ENCODE measurements at regions not wholly inside any gene's neighbourhood (a gene's known extent, or its start where the extent isn't known, plus 50 kb on each side); places are given as distances from the start of the nearest gene placed in this dataset.

DNA sequence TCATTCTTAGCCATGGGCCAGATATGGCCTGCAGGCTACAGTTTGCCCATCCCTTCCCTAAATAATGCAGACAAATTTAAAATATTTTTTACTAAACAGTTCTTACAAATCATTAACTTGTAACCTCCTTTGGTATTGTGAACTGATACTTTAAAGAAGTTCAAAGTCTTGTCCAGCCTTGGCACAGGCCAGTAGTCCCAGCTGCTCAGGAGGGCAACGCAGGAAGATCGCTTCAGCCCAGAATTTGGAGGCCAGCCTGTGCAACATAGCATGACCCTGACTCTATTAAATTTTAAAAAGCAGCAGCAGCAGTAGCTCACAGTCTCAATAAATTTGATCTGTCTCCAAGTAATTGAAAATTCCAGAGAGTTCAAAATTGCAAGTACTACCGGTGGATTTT is 83.7 kb upstream of the ARHGAP32 start:
- CTCF ChIA-PET = no interaction called here

DNA sequence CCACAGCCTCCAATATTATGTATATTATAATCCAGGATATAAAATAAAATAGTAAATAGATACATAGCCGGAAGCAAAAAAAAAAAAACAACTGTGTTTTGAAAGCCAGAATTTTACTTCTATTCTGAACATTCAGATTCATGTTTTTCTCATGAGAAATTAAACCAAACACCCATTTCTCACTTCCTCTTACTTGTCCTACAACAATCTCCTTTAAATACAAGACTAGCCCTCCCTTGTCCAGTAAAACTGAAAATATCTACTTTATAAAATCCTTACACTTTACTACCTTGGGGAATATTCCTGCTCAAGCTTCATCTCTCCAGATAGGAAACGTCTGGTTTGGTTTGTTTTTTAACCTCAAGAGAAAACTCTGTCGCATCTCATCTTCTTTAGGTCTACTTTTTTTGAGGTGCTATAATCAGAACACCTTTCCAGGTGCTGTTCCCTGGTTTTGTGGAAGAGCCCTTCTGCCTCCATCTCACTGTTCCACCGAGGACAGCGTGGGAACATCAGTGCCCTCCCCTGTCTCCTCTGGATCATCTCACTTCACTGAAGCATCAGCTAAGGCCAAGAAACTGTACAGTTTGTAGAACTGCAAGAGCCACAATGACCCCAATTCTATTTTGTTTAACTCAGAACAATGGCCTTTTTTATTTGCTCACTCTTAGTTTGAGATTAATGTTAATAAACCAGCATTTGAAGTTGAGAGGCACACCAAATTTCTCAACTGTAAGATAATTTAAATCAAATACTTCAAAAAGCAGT is 82.0 kb upstream of the ARHGAP32 start:
- H3K36me3 ChIP-seq (ENCODE audit: insufficient read depth, low read length, poor library complexity, severe bottlenecking) = no peaks in the 10 kb centered on the region
- no TSS peak for BruUV-seq (replicated peaks)
- peaks cover 38% of the 10 kb centered on the region for H3K4me1 ChIP-seq (ENCODE audit: insufficient read depth, low read length, poor library complexity, severe bottlenecking)
- H3K27ac ChIP-seq (ENCODE audit: low read depth, low read length, poor library complexity, severe bottlenecking) = no peak overlapping the region
- no peak overlapping the region for H3K4me3 ChIP-seq (ENCODE audit: low read depth, low read length, poor library complexity, severe bottlenecking)
- DNase-seq (ENCODE audit: low spot score) = no peak
- no peaks in the 10 kb centered on the region for H3K27me3 ChIP-seq (replicated peaks; ENCODE audit: insufficient read depth, low read depth, low read length, poor library complexity)
- ChIA-PET CTCF (no interaction called here), POLR2A (ENCODE audit: low non-redundant PET) (no interaction called here)
- intact Hi-C loops (cut with micrococcal nuclease; ENCODE audit: unreplicated experiment) = no loop called here
- TF ChIP-seq, protein P1, sequence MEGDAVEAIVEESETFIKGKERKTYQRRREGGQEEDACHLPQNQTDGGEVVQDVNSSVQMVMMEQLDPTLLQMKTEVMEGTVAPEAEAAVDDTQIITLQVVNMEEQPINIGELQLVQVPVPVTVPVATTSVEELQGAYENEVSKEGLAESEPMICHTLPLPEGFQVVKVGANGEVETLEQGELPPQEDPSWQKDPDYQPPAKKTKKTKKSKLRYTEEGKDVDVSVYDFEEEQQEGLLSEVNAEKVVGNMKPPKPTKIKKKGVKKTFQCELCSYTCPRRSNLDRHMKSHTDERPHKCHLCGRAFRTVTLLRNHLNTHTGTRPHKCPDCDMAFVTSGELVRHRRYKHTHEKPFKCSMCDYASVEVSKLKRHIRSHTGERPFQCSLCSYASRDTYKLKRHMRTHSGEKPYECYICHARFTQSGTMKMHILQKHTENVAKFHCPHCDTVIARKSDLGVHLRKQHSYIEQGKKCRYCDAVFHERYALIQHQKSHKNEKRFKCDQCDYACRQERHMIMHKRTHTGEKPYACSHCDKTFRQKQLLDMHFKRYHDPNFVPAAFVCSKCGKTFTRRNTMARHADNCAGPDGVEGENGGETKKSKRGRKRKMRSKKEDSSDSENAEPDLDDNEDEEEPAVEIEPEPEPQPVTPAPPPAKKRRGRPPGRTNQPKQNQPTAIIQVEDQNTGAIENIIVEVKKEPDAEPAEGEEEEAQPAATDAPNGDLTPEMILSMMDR (conservative IDR thresholded peaks at IDR 0.05; ENCODE audit: low read depth, low read length) = no peak
- TF ChIP-seq EZH2 (IDR thresholded peaks at IDR 0.05; ENCODE audit: borderline replicate concordance, low read depth, low read length, poor library complexity, severe bottlenecking) = no peak
- no peaks in the 10 kb centered on the region for H3K9me3 ChIP-seq (ENCODE audit: low read depth, low read length, poor library complexity, severe bottlenecking)

More for the DNA sequence above, 83.7 kb upstream of the ARHGAP32 start:
- Histone ChIP-seq H3K36me3 (ENCODE audit: insufficient read depth, low read length, poor library complexity, severe bottlenecking) (no peaks in the 10 kb centered on the region), H3K27ac (ENCODE audit: low read depth, low read length, poor library complexity, severe bottlenecking) (no peak overlapping the region), H3K27me3 (replicated peaks; ENCODE audit: insufficient read depth, low read depth, low read length, poor library complexity) (no peaks in the 10 kb centered on the region), H3K9me3 (ENCODE audit: low read depth, low read length, poor library complexity, severe bottlenecking) (no peaks in the 10 kb centered on the region), H3K4me3 (ENCODE audit: low read depth, low read length, poor library complexity, severe bottlenecking) (no peak overlapping the region), H3K4me1 (ENCODE audit: insufficient read depth, low read length, poor library complexity, severe bottlenecking) (peaks cover 46% of the 10 kb centered on the region)
- BruUV-seq (replicated peaks) = no TSS peak
- intact Hi-C loops (cut with micrococcal nuclease; ENCODE audit: unreplicated experiment) = no loop called here
- TF ChIP-seq EZH2 (IDR thresholded peaks at IDR 0.05; ENCODE audit: borderline replicate concordance, low read depth, low read length, poor library complexity, severe bottlenecking) = no peak
- TF ChIP-seq, protein P1 (conservative IDR thresholded peaks at IDR 0.05; ENCODE audit: low read depth, low read length) = no peak
- POLR2A ChIA-PET (ENCODE audit: low non-redundant PET) = interaction anchor here (0.6 kb wide), 1 partner anchor 26 kb away, joined by 3 read pairs; no protein-coding TSS in a partner anchor
- DNase-seq (ENCODE audit: low spot score) = no peak

DNA sequence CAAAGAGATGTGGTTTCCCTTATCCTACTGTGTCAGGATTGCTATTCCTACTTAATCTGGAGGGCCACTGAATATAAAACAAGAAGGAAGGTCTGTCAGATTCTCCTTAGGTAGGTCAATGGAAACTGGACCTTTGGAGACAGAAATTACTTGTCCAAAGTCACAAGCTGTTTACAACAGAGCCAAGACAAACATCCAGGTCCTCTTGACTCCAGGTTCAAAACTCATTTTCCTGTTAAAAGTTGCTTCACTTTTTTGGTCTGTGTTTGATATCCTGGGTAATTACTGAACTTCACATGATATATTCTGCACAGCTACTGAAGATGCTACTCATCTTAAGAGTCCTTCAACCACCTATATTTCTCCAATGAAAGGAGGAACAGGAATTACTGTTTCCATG is 81.2 kb upstream of the ARHGAP32 start:
- no peak overlapping the region for H3K4me3 ChIP-seq (ENCODE audit: low read depth, low read length, poor library complexity, severe bottlenecking)
- no TSS peak for BruUV-seq (replicated peaks)
- CTCF ChIA-PET = no interaction called here
- H3K27ac ChIP-seq (ENCODE audit: low read depth, low read length, poor library complexity, severe bottlenecking) = no peak overlapping the region
- POLR2A ChIA-PET (ENCODE audit: low non-redundant PET) = no interaction called here
- H3K36me3 ChIP-seq (ENCODE audit: insufficient read depth, low read length, poor library complexity, severe bottlenecking) = no peaks in the 10 kb centered on the region
- H3K27me3 ChIP-seq (replicated peaks; ENCODE audit: insufficient read depth, low read depth, low read length, poor library complexity) = no peaks in the 10 kb centered on the region
- intact Hi-C loops (cut with micrococcal nuclease; ENCODE audit: unreplicated experiment) = no loop called here
- no peak for DNase-seq (ENCODE audit: low spot score)
- TF ChIP-seq, protein P1 (conservative IDR thresholded peaks at IDR 0.05; ENCODE audit: low read depth, low read length) = no peak
- TF ChIP-seq EZH2 (IDR thresholded peaks at IDR 0.05; ENCODE audit: borderline replicate concordance, low read depth, low read length, poor library complexity, severe bottlenecking) = no peak
- peaks cover 45% of the 10 kb centered on the region for H3K4me1 ChIP-seq (ENCODE audit: insufficient read depth, low read length, poor library complexity, severe bottlenecking)
- no peaks in the 10 kb centered on the region for H3K9me3 ChIP-seq (ENCODE audit: low read depth, low read length, poor library complexity, severe bottlenecking)

All from A673 (cell line).